HCT116 (cell line): ENCODE measurements at regions not wholly inside any gene's neighbourhood (a gene's known extent, or its start where the extent isn't known, plus 50 kb on each side); places are given as distances from the start of the nearest gene placed in this dataset.

Experiments
- ATAC-seq: fragments of 200-7000 bp; cut with Tn5 transposase; 2 replicates; pipeline ENCODE4 v1.9.1; 2020; ENCODE audit warnings: mild to moderate bottlenecking, moderate library complexity
- BruUV-seq: library from RNA; stranded (reverse); fragments of 400-500 nt; replicated peaks from 2 replicates; lab custom pipeline; 2021; lab: Mats Ljungman, UMichigan
- CTCF ChIA-PET: fragments of 300-600 bp; sonication (Branson Sonifier 250); formaldehyde crosslinking; loops from one replicate; lab custom pipeline; 2021; ENCODE audit warnings: antibody characterized with exemption; lab: Charles Lee
- POLR2A ChIA-PET: fragments of 300-600, 350-600 bp; sonication (Branson Sonifier 250); formaldehyde crosslinking; loops from one replicate; lab custom pipeline; 2021; ENCODE audit warnings: antibody characterized with exemption; lab: Charles Lee
- RAD21 ChIA-PET, 2 experiments: fragments of 300-600 bp; sonication (Branson Sonifier 250); formaldehyde crosslinking; loops; one replicate each; lab custom pipeline; 2023; ENCODE audit warnings: low total read pairs in 2 of 2; ENCODE audit not compliant: uncharacterized antibody in 2 of 2, unreplicated experiment in 2 of 2, low non-redundant PET in 1 of 2; lab: Charles Lee
- DNase-seq: peaks from one replicate; pipeline ENCODE4 v3.0.0-alpha.2; 2010; ENCODE audit warnings: low read depth, low spot score
- H2AFZ ChIP-seq: fragments of 200-600 bp; shearing (Covaris generic), sonication (generic); 2 replicates; pipeline ENCODE4 v1.6.1; 2017; ENCODE audit warnings: low read depth, mixed run types, mixed read lengths, antibody characterized with exemption, low read length; ENCODE audit not compliant: poor library complexity, severe bottlenecking
- H3K27ac ChIP-seq: 2 replicates; pipeline ENCODE4 v1.5.1; 2012; ENCODE audit warnings: low read depth, low read length
- H3K27me3 ChIP-seq: fragments of 200-600 bp; sonication (generic); 2 replicates; pipeline ENCODE4 v1.6.1; 2016; ENCODE audit warnings: mixed run types, low read length, mixed read lengths; ENCODE audit not compliant: insufficient read depth
- H3K36me3 ChIP-seq, 2 experiments: fragments of 200-500 bp in 1 of 2; fragments of 200-600 bp in 1 of 2; sonication (Bioruptor generic) in 1 of 2; sonication (generic) in 1 of 2; 2 replicates each; pipeline versions ENCODE4 v1.5.1 to v1.6.1; 2014 to 2016; ENCODE audit warnings: low read length in 2 of 2, inconsistent platforms in 1 of 2, mixed read lengths in 1 of 2, mixed run types in 1 of 2; ENCODE audit not compliant: insufficient read depth in 2 of 2, control insufficient read depth in 1 of 2
- H3K4me1 ChIP-seq, 2 experiments: fragments of 200-600 bp in 1 of 2; sonication (generic) in 1 of 2; 2 replicates each; pipeline versions ENCODE4 v1.5.1 to v1.6.1; 2012 to 2017; ENCODE audit warnings: low read length in 2 of 2, inconsistent platforms in 1 of 2, mild to moderate bottlenecking in 1 of 2, mixed read lengths in 1 of 2, mixed run types in 1 of 2, moderate library complexity in 1 of 2; ENCODE audit not compliant: insufficient read depth in 2 of 2, control insufficient read depth in 1 of 2
- H3K4me2 ChIP-seq: fragments of 200-600 bp; sonication (generic); 2 replicates; pipeline ENCODE4 v1.6.1; 2017; ENCODE audit warnings: mixed run types, low read length, mixed read lengths
- H3K4me3 ChIP-seq, 2 experiments: fragments of 200-600 bp in 1 of 2; sonication (generic) in 1 of 2; replicated peaks in 1 of 2; 2 replicates each; pipeline ENCODE4 v1.5.1; 2011 to 2016; ENCODE audit warnings: low read length in 2 of 2, control low read depth in 1 of 2, low read depth in 1 of 2, mild to moderate bottlenecking in 1 of 2, mixed read lengths in 1 of 2, mixed run types in 1 of 2
- H3K79me2 ChIP-seq: fragments of 200-600 bp; sonication (generic); 2 replicates; pipeline ENCODE4 v1.6.1; 2017; ENCODE audit warnings: mild to moderate bottlenecking, mixed run types, low read length, moderate library complexity, mixed read lengths; ENCODE audit not compliant: insufficient read depth
- H3K9ac ChIP-seq: fragments of 200-600 bp; sonication (generic); 2 replicates; pipeline ENCODE4 v1.6.1; 2016; ENCODE audit warnings: low read length, mixed read lengths
- H3K9me2 ChIP-seq: fragments of 200-600 bp; sonication (generic), shearing (Covaris generic); 2 replicates; pipeline ENCODE4 v1.6.1; 2017; ENCODE audit warnings: mixed run types, mild to moderate bottlenecking, moderate library complexity; ENCODE audit not compliant: insufficient read depth
- H3K9me3 ChIP-seq, 2 experiments: fragments of 200-500 bp in 1 of 2; fragments of 200-600 bp in 1 of 2; sonication (Bioruptor generic) in 1 of 2; sonication (generic) in 1 of 2; 2 replicates each; pipeline ENCODE4 v1.6.1; 2014 to 2017; ENCODE audit warnings: low read length in 2 of 2, mixed read lengths in 2 of 2, inconsistent platforms in 1 of 2, low read depth in 1 of 2, mild to moderate bottlenecking in 1 of 2, mixed run types in 1 of 2, moderate library complexity in 1 of 2; ENCODE audit not compliant: control insufficient read depth in 1 of 2, insufficient read depth in 1 of 2
- H4K20me1 ChIP-seq: fragments of 200-600 bp; sonication (generic), shearing (Covaris generic); 2 replicates; pipeline ENCODE4 v1.6.1; 2017; ENCODE audit warnings: mixed run types, mild to moderate bottlenecking, moderate library complexity; ENCODE audit not compliant: insufficient read depth
- CBX3 ChIP-seq: IDR thresholded peaks from 2 replicates; pipeline ENCODE4 v1.6.1; 2012; ENCODE audit warnings: low read depth
- CEBPB ChIP-seq: IDR thresholded peaks from 2 replicates; pipeline ENCODE4 v1.6.1; 2012; ENCODE audit warnings: low read depth
- CTCF ChIP-seq, 3 experiments: fragments of 200-600 bp in 1 of 3; sonication (generic) in 1 of 3; IDR thresholded peaks in 2 of 3; conservative IDR thresholded peaks in 1 of 3; 2 replicates each; pipeline ENCODE4 v1.5.1; 2012 to 2017; ENCODE audit warnings: low read depth in 2 of 3, low read length in 2 of 3, antibody characterized with exemption in 1 of 3, borderline replicate concordance in 1 of 3, control low read depth in 1 of 3, mild to moderate bottlenecking in 1 of 3, mixed read lengths in 1 of 3, mixed run types in 1 of 3, moderate library complexity in 1 of 3; ENCODE audit not compliant: insufficient read depth in 1 of 3
- EGR1 ChIP-seq: IDR thresholded peaks from 2 replicates; pipeline ENCODE4 v1.6.1; 2012; ENCODE audit warnings: low read depth
- ELF1 ChIP-seq: IDR thresholded peaks from 2 replicates; pipeline ENCODE4 v1.6.1; 2012; ENCODE audit warnings: low read depth, borderline replicate concordance
- EZH2phosphoT487 ChIP-seq: fragments of 200-600 bp; IDR thresholded peaks from 2 replicates; pipeline ENCODE4 v1.6.1; 2018; ENCODE audit warnings: antibody characterized with exemption, borderline replicate concordance
- FOSL1 ChIP-seq: IDR thresholded peaks from 2 replicates; pipeline ENCODE4 v1.6.1; 2012; ENCODE audit warnings: low read depth
- JUND ChIP-seq: IDR thresholded peaks from 2 replicates; pipeline ENCODE4 v1.6.1; 2012
- POLR2AphosphoS5 ChIP-seq: IDR thresholded peaks from 2 replicates; pipeline ENCODE4 v1.6.1; 2011; ENCODE audit warnings: mild to moderate bottlenecking, low read depth, low read length, moderate library complexity
- RAD21 ChIP-seq: IDR thresholded peaks from 2 replicates; pipeline ENCODE4 v1.6.1; 2012; ENCODE audit warnings: low read depth, mild to moderate bottlenecking
- SP1 ChIP-seq: IDR thresholded peaks from 2 replicates; pipeline ENCODE4 v1.6.1; 2012; ENCODE audit warnings: low read depth
- TCF7L2 ChIP-seq: IDR thresholded peaks from 2 replicates; pipeline ENCODE4 v1.7.0; 2011; ENCODE audit warnings: borderline replicate concordance, inconsistent platforms; ENCODE audit not compliant: insufficient read depth, insufficient read length; ENCODE audit errors: extremely low read depth
- ZFX ChIP-seq: fragments of 450-650 bp; IDR thresholded peaks from 2 replicates; pipeline ENCODE4 v1.6.1; 2017
- ZNF274 ChIP-seq: fragments of 200-500 bp; sonication (Bioruptor generic); IDR thresholded peaks from 2 replicates; pipeline ENCODE4 v1.6.1; 2014; ENCODE audit warnings: mild to moderate bottlenecking, low read depth, low read length, inconsistent platforms
- intact Hi-C: fragments of 100-400 bp; cut with micrococcal nuclease; formaldehyde crosslinking; loops from 2 replicates; pipeline ENCODE4 v1.10.0; 2022
- TF ChIP-seq, protein P1 (sequence below): IDR thresholded peaks from 2 replicates; pipeline ENCODE4 v1.6.1; 2012; ENCODE audit warnings: low read depth
- TF ChIP-seq, protein P2 (sequence below): IDR thresholded peaks from 2 replicates; pipeline ENCODE4 v1.6.1; 2012
- TF ChIP-seq, protein P3 (sequence below): IDR thresholded peaks from 2 replicates; pipeline ENCODE4 v1.6.1; 2012

GRCh38 chr4:131566026-131566425, 1583.1 kb upstream of the PCDH10 start:
- Histone ChIP-seq H3K4me3 (no peak overlapping the region), H4K20me1 (no peaks in the 10 kb centered on the region), H3K36me3 (no peaks in the 10 kb centered on the region), H3K9me3 (no peaks in the 10 kb centered on the region), H3K27me3 (no peaks in the 10 kb centered on the region), H3K9ac (no peak overlapping the region), H3K27ac (no peak overlapping the region), H3K4me2 (no peak overlapping the region), H3K9me2 (no peaks in the 10 kb centered on the region)
- no TSS peak for BruUV-seq
- intact Hi-C loops: no loop called here
- DNase-seq: no peak
- TF ChIP-seq FOSL1 (no peak), EGR1 (no peak), CEBPB (no peak), CTCF (IDR thresholded peaks at IDR 0.05 in 2 of 3, conservative IDR thresholded peaks at IDR 0.05 in 1 of 3; ENCODE audit: borderline replicate concordance in 1 of 3, insufficient read depth in 1 of 3, low read depth in 2 of 3, low read length in 2 of 3) (no peak), ZFX (no peak), SP1 (no peak), ZNF274 (no peak), JUND (no peak), CBX3 (no peak), RAD21 (no peak), POLR2AphosphoS5 (no peak), ELF1 (no peak), TCF7L2 (no peak), EZH2phosphoT487 (no peak)
- TF ChIP-seq, protein P1, sequence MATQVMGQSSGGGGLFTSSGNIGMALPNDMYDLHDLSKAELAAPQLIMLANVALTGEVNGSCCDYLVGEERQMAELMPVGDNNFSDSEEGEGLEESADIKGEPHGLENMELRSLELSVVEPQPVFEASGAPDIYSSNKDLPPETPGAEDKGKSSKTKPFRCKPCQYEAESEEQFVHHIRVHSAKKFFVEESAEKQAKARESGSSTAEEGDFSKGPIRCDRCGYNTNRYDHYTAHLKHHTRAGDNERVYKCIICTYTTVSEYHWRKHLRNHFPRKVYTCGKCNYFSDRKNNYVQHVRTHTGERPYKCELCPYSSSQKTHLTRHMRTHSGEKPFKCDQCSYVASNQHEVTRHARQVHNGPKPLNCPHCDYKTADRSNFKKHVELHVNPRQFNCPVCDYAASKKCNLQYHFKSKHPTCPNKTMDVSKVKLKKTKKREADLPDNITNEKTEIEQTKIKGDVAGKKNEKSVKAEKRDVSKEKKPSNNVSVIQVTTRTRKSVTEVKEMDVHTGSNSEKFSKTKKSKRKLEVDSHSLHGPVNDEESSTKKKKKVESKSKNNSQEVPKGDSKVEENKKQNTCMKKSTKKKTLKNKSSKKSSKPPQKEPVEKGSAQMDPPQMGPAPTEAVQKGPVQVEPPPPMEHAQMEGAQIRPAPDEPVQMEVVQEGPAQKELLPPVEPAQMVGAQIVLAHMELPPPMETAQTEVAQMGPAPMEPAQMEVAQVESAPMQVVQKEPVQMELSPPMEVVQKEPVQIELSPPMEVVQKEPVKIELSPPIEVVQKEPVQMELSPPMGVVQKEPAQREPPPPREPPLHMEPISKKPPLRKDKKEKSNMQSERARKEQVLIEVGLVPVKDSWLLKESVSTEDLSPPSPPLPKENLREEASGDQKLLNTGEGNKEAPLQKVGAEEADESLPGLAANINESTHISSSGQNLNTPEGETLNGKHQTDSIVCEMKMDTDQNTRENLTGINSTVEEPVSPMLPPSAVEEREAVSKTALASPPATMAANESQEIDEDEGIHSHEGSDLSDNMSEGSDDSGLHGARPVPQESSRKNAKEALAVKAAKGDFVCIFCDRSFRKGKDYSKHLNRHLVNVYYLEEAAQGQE: no peak
- TF ChIP-seq, protein P2, sequence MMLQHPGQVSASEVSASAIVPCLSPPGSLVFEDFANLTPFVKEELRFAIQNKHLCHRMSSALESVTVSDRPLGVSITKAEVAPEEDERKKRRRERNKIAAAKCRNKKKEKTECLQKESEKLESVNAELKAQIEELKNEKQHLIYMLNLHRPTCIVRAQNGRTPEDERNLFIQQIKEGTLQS: no peak
- TF ChIP-seq, protein P3, sequence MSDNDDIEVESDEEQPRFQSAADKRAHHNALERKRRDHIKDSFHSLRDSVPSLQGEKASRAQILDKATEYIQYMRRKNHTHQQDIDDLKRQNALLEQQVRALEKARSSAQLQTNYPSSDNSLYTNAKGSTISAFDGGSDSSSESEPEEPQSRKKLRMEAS: no peak
- TF ChIP-seq, all 23 proteins: peak for 0
- H3K4me1 ChIP-seq: no peaks in the 10 kb centered on the region
- H2AFZ ChIP-seq: no peak overlapping the region
- H3K79me2 ChIP-seq: no peaks in the 10 kb centered on the region
- ATAC-seq: no peak
- CTCF ChIA-PET: no interaction called here
- RAD21 ChIA-PET: no interaction called here
- POLR2A ChIA-PET: no interaction called here
